H9 (cell line): ENCODE measurements at regions not wholly inside any gene's neighbourhood (a gene's known extent, or its start where the extent isn't known, plus 50 kb on each side); places are given as distances from the start of the nearest gene placed in this dataset.

Source experiments
- DNase-seq: peaks from one replicate; pipeline ENCODE4 v3.0.0-alpha.2; 2017
- H2AFZ ChIP-seq: one replicate; pipeline ENCODE4 v1.6.1; 2013; ENCODE audit warnings: mild to moderate bottlenecking, low read length, control low read depth, moderate library complexity
- H2AK5ac ChIP-seq: 2 replicates; pipeline ENCODE4 v1.6.1; 2013; ENCODE audit warnings: low read length, control low read depth, mixed read lengths; ENCODE audit not compliant: insufficient read length
- H2BK120ac ChIP-seq: one replicate; pipeline ENCODE4 v1.6.1; 2013; ENCODE audit warnings: low read depth, mild to moderate bottlenecking, low read length, control low read depth, inconsistent platforms; ENCODE audit not compliant: poor library complexity, severe bottlenecking
- H2BK12ac ChIP-seq: 2 replicates; pipeline ENCODE4 v1.6.1; 2013; ENCODE audit warnings: low read length, control low read depth, mixed read lengths, low read depth; ENCODE audit not compliant: insufficient read length
- H2BK15ac ChIP-seq: 2 replicates; pipeline ENCODE4 v1.6.1; 2013; ENCODE audit warnings: low read depth, low read length, control low read depth
- H2BK20ac ChIP-seq: one replicate; pipeline ENCODE4 v1.6.1; 2013; ENCODE audit warnings: low read depth, mild to moderate bottlenecking, low read length, control low read depth, inconsistent platforms; ENCODE audit not compliant: poor library complexity, severe bottlenecking
- H2BK5ac ChIP-seq: 2 replicates; pipeline ENCODE4 v1.6.1; 2013; ENCODE audit warnings: low read length, control low read depth, mixed read lengths; ENCODE audit not compliant: insufficient read length
- H3K14ac ChIP-seq: 2 replicates; pipeline ENCODE4 v1.6.1; 2013; ENCODE audit warnings: low read length, control low read depth; ENCODE audit not compliant: insufficient read depth
- H3K18ac ChIP-seq: 2 replicates; pipeline ENCODE4 v1.6.1; 2013; ENCODE audit warnings: low read depth, mild to moderate bottlenecking, mixed read lengths, low read length, control low read depth; ENCODE audit not compliant: insufficient read length
- H3K23ac ChIP-seq: 2 replicates; pipeline ENCODE4 v1.6.1; 2013; ENCODE audit warnings: low read length, control low read depth, mixed read lengths, low read depth; ENCODE audit not compliant: insufficient read length
- H3K23me2 ChIP-seq: 2 replicates; pipeline ENCODE4 v1.6.1; 2013; ENCODE audit warnings: low read depth, mild to moderate bottlenecking, mixed read lengths, low read length, control low read depth; ENCODE audit not compliant: insufficient read length, poor library complexity, severe bottlenecking
- H3K27ac ChIP-seq: 2 replicates; pipeline ENCODE4 v1.5.1; 2013; ENCODE audit warnings: low read length, control low read depth, mixed read lengths, low read depth; ENCODE audit not compliant: insufficient read length
- H3K27me3 ChIP-seq: 2 replicates; pipeline ENCODE4 v1.6.1; 2013; ENCODE audit warnings: low read length, control low read depth, inconsistent platforms; ENCODE audit not compliant: insufficient read depth
- H3K4ac ChIP-seq: 2 replicates; pipeline ENCODE4 v1.6.1; 2013; ENCODE audit warnings: low read depth, mild to moderate bottlenecking, control low read depth, inconsistent platforms, low read length, moderate library complexity
- H3K4me1 ChIP-seq: 2 replicates; pipeline ENCODE4 v1.6.1; 2013; ENCODE audit warnings: low read length, control low read depth, inconsistent platforms; ENCODE audit not compliant: insufficient read depth
- H3K4me2 ChIP-seq: 2 replicates; pipeline ENCODE4 v1.6.1; 2013; ENCODE audit warnings: low read length, control low read depth, mixed read lengths; ENCODE audit not compliant: insufficient read length, insufficient read depth
- H3K56ac ChIP-seq: 2 replicates; pipeline ENCODE4 v1.6.1; 2013; ENCODE audit warnings: low read depth, mild to moderate bottlenecking, mixed read lengths, low read length, control low read depth; ENCODE audit not compliant: insufficient read length
- H3K79me1 ChIP-seq: 2 replicates; pipeline ENCODE4 v1.6.1; 2013; ENCODE audit warnings: low read depth, mild to moderate bottlenecking, moderate library complexity, low read length, control low read depth, inconsistent platforms; ENCODE audit not compliant: insufficient read depth, poor library complexity, severe bottlenecking
- H3K79me2 ChIP-seq: 2 replicates; pipeline ENCODE4 v1.6.1; 2013; ENCODE audit warnings: low read length, control low read depth, inconsistent platforms; ENCODE audit not compliant: insufficient read depth
- H3K9ac ChIP-seq: 2 replicates; pipeline ENCODE4 v1.6.1; 2013; ENCODE audit warnings: low read length, control low read depth, mixed read lengths; ENCODE audit not compliant: insufficient read length; ENCODE audit errors: extremely low read depth
- H3K9me3 ChIP-seq: one replicate; pipeline ENCODE4 v1.6.1; 2013; ENCODE audit warnings: low read depth, low read length, inconsistent platforms; ENCODE audit not compliant: control insufficient read depth
- H3T11ph ChIP-seq: one replicate; pipeline ENCODE4 v1.6.1; 2013; ENCODE audit warnings: mild to moderate bottlenecking, low read length, control low read depth, inconsistent platforms
- H4K20me1 ChIP-seq: one replicate; pipeline ENCODE4 v1.6.1; 2013; ENCODE audit not compliant: control insufficient read depth, insufficient read length, insufficient read depth
- H4K5ac ChIP-seq: 2 replicates; pipeline ENCODE4 v1.6.1; 2013; ENCODE audit warnings: low read depth, mild to moderate bottlenecking, mixed read lengths, low read length, control low read depth; ENCODE audit not compliant: insufficient read length
- H4K8ac ChIP-seq: replicated peaks from 2 replicates; pipeline ENCODE4 v1.6.1; 2013; ENCODE audit warnings: low read length, control low read depth, mixed read lengths, low read depth; ENCODE audit not compliant: insufficient read length
- H4K91ac ChIP-seq: 2 replicates; pipeline ENCODE4 v1.6.1; 2013; ENCODE audit warnings: low read depth, mild to moderate bottlenecking, moderate library complexity, mixed read lengths, low read length, control low read depth; ENCODE audit not compliant: insufficient read length
- H3K27ac Mint-ChIP-seq, 3 experiments: 2 replicates in 2 of 3; 3 replicates in 1 of 3; pipeline ENCODE4 v1.8.0; 2020 to 2021; ENCODE audit warnings: mixed read lengths in 3 of 3, mild to moderate bottlenecking in 1 of 3, moderate library complexity in 1 of 3
- H3K27me3 Mint-ChIP-seq: 2 replicates; pipeline ENCODE4 v1.8.0; 2021; ENCODE audit warnings: low read depth, mild to moderate bottlenecking, moderate library complexity, mixed read lengths
- H3K36me3 Mint-ChIP-seq, 3 experiments: 2 replicates in 2 of 3; 3 replicates in 1 of 3; pipeline ENCODE4 v1.8.0; 2020 to 2021; ENCODE audit warnings: low read depth in 3 of 3, mixed read lengths in 3 of 3; ENCODE audit not compliant: insufficient read depth in 1 of 3
- H3K4me1 Mint-ChIP-seq, 2 experiments: 2 replicates each; pipeline ENCODE4 v1.8.0; 2020; ENCODE audit warnings: mixed read lengths in 2 of 2
- H3K4me3 Mint-ChIP-seq, 2 experiments: 2 replicates in 1 of 2; 3 replicates in 1 of 2; pipeline ENCODE4 v1.8.0; 2020 to 2021; ENCODE audit warnings: mild to moderate bottlenecking in 2 of 2, mixed read lengths in 2 of 2, moderate library complexity in 1 of 2
- H3K9me3 Mint-ChIP-seq, 2 experiments: 2 replicates in 1 of 2; 3 replicates in 1 of 2; pipeline ENCODE4 v1.8.0; 2020; ENCODE audit warnings: mild to moderate bottlenecking in 2 of 2, mixed read lengths in 2 of 2, moderate library complexity in 1 of 2
- TF ChIP-seq, protein P1 (sequence below): fragments of 200-600 bp; sonication (generic); conservative IDR thresholded peaks from 3 replicates; pipeline ENCODE4 v1.8.0; 2021; ENCODE audit warnings: antibody characterized with exemption, mild to moderate bottlenecking

DNA sequence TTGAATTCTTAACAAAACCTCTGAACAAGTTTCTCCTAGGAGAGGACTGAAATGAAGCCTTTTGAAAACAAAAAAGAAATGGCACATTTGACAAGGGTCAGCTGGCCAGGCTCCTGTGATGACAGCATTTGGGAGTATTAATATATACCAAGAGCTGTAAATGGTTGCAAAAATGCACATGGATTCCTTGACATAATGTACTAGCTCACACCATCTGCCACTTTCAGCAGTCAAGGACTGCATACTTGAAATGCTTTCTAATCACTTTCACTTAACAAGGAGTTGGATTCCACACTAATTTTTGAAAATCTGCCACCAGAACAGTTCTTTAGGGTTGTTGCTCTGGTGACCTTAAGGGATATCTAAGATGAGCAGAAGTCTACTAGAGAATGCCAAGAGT, 236.7 kb upstream of the TOX3 start:
- no peak overlapping the region for H3K4ac ChIP-seq
- Mint-ChIP-seq H3K9me3 (no peaks in the 10 kb centered on the region), H3K27ac (no peak overlapping the region), H3K4me3 (no peak overlapping the region), H3K27me3 (no peaks in the 10 kb centered on the region), H3K36me3 (no peaks in the 10 kb centered on the region), H3K4me1 (peaks cover 27 to 31% of the 10 kb centered on the region in 2 experiments)
- no peak overlapping the region for H3K9ac ChIP-seq
- H2BK5ac ChIP-seq = no peak overlapping the region
- H3K23ac ChIP-seq = no peak overlapping the region
- H3K14ac ChIP-seq = no peak overlapping the region
- H2BK15ac ChIP-seq = no peak overlapping the region
- H3K4me1 ChIP-seq = peaks cover 5% of the 10 kb centered on the region
- H3K79me1 ChIP-seq = no peaks in the 10 kb centered on the region
- no peak overlapping the region for H4K5ac ChIP-seq
- no peak overlapping the region for H2AK5ac ChIP-seq
- H4K20me1 ChIP-seq = no peaks in the 10 kb centered on the region
- TF ChIP-seq, protein P1, sequence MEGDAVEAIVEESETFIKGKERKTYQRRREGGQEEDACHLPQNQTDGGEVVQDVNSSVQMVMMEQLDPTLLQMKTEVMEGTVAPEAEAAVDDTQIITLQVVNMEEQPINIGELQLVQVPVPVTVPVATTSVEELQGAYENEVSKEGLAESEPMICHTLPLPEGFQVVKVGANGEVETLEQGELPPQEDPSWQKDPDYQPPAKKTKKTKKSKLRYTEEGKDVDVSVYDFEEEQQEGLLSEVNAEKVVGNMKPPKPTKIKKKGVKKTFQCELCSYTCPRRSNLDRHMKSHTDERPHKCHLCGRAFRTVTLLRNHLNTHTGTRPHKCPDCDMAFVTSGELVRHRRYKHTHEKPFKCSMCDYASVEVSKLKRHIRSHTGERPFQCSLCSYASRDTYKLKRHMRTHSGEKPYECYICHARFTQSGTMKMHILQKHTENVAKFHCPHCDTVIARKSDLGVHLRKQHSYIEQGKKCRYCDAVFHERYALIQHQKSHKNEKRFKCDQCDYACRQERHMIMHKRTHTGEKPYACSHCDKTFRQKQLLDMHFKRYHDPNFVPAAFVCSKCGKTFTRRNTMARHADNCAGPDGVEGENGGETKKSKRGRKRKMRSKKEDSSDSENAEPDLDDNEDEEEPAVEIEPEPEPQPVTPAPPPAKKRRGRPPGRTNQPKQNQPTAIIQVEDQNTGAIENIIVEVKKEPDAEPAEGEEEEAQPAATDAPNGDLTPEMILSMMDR = no peak
- H3K4me2 ChIP-seq = no peak overlapping the region
- H3K9me3 ChIP-seq = no peaks in the 10 kb centered on the region
- no peak overlapping the region for H3K56ac ChIP-seq
- H4K8ac ChIP-seq = no peak overlapping the region
- no peak overlapping the region for H4K91ac ChIP-seq
- H2AFZ ChIP-seq = no peak overlapping the region
- H3T11ph ChIP-seq = no peak overlapping the region
- no peaks in the 10 kb centered on the region for H3K79me2 ChIP-seq
- no peak for DNase-seq
- H3K27me3 ChIP-seq = no peaks in the 10 kb centered on the region
- H2BK20ac ChIP-seq = no peak overlapping the region
- no peaks in the 10 kb centered on the region for H3K23me2 ChIP-seq
- no peak overlapping the region for H3K27ac ChIP-seq
- no peak overlapping the region for H2BK12ac ChIP-seq
- H2BK120ac ChIP-seq = no peak overlapping the region
- no peak overlapping the region for H3K18ac ChIP-seq
